K562 (cell line): ENCODE measurements at regions not wholly inside any gene's neighbourhood (a gene's known extent, or its start where the extent isn't known, plus 50 kb on each side); places are given as distances from the start of the nearest gene placed in this dataset.

Source experiments
- ELF2 ChIP-seq: fragments of 250-450 bp; sonication (Bioruptor Pico); IDR thresholded peaks from 2 replicates; pipeline ENCODE4 v1.5.0; 2021; ENCODE audit warnings: mild to moderate bottlenecking
- HNRNPH1 ChIP-seq: fragments of 200-400 bp; formaldehyde crosslinking; optimal IDR thresholded peaks from 2 replicates; pipeline ENCODE3; 2017; ENCODE audit warnings: low read depth, mild to moderate bottlenecking, low read length, moderate library complexity
- IFI16 ChIP-seq: fragments of 250-450 bp; sonication (Bioruptor Pico); IDR thresholded peaks from 2 replicates; pipeline ENCODE4 v2.1.2; 2022; ENCODE audit warnings: mild to moderate bottlenecking, inconsistent platforms
- LCOR ChIP-seq: sonication (generic); formaldehyde crosslinking; IDR thresholded peaks from 2 replicates; pipeline ENCODE4 v1.8.0; 2022; ENCODE audit warnings: mild to moderate bottlenecking, missing genetic modification reagents
- POLR2B ChIP-seq: fragments of 450-650 bp; IDR thresholded peaks from 2 replicates; pipeline ENCODE4 v1.6.1; 2018; ENCODE audit warnings: low read depth; ENCODE audit not compliant: partially characterized antibody
- POLR3A ChIP-seq: IDR thresholded peaks from 2 replicates; pipeline ENCODE4 v1.6.1; 2011; ENCODE audit warnings: borderline replicate concordance, mild to moderate bottlenecking, moderate library complexity; ENCODE audit not compliant: insufficient read length, insufficient read depth; ENCODE audit errors: extremely low read depth
- RBM17 ChIP-seq: fragments of 200-400 bp; formaldehyde crosslinking; IDR thresholded peaks from 2 replicates; pipeline ENCODE4 v1.6.1; 2017; ENCODE audit warnings: low read depth, mild to moderate bottlenecking, low read length, borderline replicate concordance
- RFX5 ChIP-seq: IDR thresholded peaks from 2 replicates; pipeline ENCODE4 v1.6.1; 2011; ENCODE audit warnings: low read depth, mild to moderate bottlenecking, improper control_type of control experiment, low read length
- SLC30A9 ChIP-seq: fragments of 250-450 bp; sonication (Bioruptor Pico); IDR thresholded peaks from 2 replicates; pipeline ENCODE4 v1.8.0; 2022; ENCODE audit warnings: mild to moderate bottlenecking, moderate library complexity
- SRSF7 ChIP-seq: fragments of 200-400 bp; formaldehyde crosslinking; optimal IDR thresholded peaks from 2 replicates; pipeline ENCODE3; 2017; ENCODE audit warnings: mild to moderate bottlenecking, low read depth, low read length
- ZNF445 ChIP-seq: fragments of 250-450 bp; sonication (Bioruptor Pico); IDR thresholded peaks from 2 replicates; pipeline ENCODE4 v1.4.0; 2020; ENCODE audit warnings: low read depth, mild to moderate bottlenecking, moderate library complexity
- ZNF696 ChIP-seq: fragments of 250-450 bp; sonication (Bioruptor Pico); conservative IDR thresholded peaks from 2 replicates; pipeline ENCODE4 v1.4.0; 2020; ENCODE audit warnings: mild to moderate bottlenecking, moderate library complexity
- TF ChIP-seq, protein P1 (sequence below): IDR thresholded peaks from 2 replicates; pipeline ENCODE4 v1.6.1; 2011; ENCODE audit not compliant: insufficient read length; ENCODE audit errors: extremely low read depth
- TF ChIP-seq, protein P2 (sequence below): sonication (generic); formaldehyde crosslinking; IDR thresholded peaks from 2 replicates; pipeline ENCODE4 v1.8.0; 2022; ENCODE audit warnings: missing genetic modification reagents, mild to moderate bottlenecking, borderline replicate concordance
- TF ChIP-seq, protein P3 (sequence below): fragments of 450-650 bp; IDR thresholded peaks from 2 replicates; pipeline ENCODE4 v1.6.1; 2016; ENCODE audit warnings: low read depth

DNA sequence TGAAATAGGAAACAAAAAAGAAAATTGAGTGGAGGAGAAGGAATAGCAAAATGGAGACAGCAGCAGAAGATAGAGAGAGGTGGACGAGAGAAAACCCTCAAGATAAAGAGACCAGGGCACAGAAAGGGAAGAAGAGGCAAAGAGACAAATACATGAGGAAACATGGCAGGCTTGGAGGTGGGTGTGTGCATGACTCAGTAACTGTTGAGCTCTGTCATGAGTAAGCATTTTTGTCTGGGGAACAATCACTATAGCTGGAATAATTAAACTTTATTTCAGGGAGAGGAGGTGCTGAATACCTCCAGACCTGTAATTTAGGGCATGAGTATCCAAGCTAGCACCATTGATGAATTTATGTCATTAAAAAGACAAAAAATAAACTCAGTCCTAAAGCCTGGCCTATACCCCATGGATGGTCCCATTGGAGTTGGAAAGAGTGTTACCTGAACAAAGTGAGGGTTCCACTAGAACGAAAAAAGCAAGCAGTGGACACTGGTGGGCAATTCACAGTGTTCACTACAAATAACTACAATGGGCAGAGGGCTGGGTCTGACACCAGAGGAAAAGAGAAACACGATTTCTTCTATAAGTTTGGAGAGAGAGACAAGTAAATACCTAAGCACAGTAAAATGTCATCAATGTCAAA, 145.5 kb downstream of the ADCYAP1 start (continued):
- TF ChIP-seq, protein P1, sequence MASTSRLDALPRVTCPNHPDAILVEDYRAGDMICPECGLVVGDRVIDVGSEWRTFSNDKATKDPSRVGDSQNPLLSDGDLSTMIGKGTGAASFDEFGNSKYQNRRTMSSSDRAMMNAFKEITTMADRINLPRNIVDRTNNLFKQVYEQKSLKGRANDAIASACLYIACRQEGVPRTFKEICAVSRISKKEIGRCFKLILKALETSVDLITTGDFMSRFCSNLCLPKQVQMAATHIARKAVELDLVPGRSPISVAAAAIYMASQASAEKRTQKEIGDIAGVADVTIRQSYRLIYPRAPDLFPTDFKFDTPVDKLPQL, result no peak
- TF ChIP-seq, protein P2, sequence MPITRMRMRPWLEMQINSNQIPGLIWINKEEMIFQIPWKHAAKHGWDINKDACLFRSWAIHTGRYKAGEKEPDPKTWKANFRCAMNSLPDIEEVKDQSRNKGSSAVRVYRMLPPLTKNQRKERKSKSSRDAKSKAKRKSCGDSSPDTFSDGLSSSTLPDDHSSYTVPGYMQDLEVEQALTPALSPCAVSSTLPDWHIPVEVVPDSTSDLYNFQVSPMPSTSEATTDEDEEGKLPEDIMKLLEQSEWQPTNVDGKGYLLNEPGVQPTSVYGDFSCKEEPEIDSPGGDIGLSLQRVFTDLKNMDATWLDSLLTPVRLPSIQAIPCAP (CRISPR knock-in tag), result no peak
- TF ChIP-seq SRSF7 (no peak), LCOR (CRISPR knock-in tag) (no peak), RFX5 (no peak), POLR3A (no peak), IFI16 (CRISPR knock-in tag) (no peak), ELF2 (CRISPR knock-in tag) (no peak), POLR2B (no peak), ZNF445 (CRISPR knock-in tag) (no peak), HNRNPH1 (no peak), SLC30A9 (CRISPR knock-in tag) (no peak), RBM17 (no peak), ZNF696 (CRISPR knock-in tag) (no peak)
- TF ChIP-seq, protein P3, sequence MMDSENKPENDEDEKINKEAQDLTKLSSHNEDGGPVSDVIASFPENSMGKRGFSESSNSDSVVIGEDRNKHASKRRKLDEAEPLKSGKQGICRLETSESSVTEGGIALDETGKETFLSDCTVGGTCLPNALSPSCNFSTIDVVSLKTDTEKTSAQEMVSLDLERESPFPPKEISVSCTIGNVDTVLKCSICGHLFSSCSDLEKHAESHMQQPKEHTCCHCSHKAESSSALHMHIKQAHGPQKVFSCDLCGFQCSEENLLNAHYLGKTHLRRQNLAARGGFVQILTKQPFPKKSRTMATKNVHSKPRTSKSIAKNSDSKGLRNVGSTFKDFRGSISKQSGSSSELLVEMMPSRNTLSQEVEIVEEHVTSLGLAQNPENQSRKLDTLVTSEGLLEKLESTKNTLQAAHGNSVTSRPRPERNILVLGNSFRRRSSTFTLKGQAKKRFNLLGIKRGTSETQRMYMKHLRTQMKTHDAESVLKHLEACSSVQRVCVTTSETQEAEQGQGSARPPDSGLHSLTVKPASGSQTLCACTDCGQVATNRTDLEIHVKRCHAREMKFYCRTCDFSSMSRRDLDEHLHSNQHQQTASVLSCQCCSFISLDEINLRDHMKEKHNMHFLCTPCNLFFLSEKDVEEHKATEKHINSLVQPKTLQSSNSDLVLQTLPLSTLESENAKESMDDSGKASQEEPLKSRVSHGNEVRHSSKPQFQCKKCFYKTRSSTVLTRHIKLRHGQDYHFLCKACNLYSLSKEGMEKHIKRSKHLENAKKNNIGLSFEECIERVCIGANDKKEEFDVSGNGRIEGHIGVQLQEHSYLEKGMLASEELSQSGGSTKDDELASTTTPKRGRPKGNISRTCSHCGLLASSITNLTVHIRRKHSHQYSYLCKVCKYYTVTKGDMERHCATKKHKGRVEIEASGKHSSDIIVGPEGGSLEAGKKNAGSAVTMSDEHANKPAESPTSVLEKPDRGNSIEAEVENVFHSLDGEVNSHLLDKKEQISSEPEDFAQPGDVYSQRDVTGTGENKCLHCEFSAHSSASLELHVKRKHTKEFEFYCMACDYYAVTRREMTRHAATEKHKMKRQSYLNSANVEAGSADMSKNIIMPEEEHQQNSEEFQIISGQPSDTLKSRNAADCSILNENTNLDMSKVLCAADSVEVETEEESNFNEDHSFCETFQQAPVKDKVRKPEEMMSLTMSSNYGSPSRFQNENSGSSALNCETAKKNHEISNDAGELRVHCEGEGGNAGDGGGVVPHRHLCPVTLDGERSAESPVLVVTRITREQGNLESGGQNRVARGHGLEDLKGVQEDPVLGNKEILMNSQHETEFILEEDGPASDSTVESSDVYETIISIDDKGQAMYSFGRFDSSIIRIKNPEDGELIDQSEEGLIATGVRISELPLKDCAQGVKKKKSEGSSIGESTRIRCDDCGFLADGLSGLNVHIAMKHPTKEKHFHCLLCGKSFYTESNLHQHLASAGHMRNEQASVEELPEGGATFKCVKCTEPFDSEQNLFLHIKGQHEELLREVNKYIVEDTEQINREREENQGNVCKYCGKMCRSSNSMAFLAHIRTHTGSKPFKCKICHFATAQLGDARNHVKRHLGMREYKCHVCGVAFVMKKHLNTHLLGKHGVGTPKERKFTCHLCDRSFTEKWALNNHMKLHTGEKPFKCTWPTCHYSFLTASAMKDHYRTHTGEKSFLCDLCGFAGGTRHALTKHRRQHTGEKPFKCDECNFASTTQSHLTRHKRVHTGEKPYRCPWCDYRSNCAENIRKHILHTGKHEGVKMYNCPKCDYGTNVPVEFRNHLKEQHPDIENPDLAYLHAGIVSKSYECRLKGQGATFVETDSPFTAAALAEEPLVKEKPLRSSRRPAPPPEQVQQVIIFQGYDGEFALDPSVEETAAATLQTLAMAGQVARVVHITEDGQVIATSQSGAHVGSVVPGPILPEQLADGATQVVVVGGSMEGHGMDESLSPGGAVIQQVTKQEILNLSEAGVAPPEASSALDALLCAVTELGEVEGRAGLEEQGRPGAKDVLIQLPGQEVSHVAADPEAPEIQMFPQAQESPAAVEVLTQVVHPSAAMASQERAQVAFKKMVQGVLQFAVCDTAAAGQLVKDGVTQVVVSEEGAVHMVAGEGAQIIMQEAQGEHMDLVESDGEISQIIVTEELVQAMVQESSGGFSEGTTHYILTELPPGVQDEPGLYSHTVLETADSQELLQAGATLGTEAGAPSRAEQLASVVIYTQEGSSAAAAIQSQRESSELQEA, result no peak
